M059J (cell line): ENCODE measurements at regions not wholly inside any gene's neighbourhood (a gene's known extent, or its start where the extent isn't known, plus 50 kb on each side); places are given as distances from the start of the nearest gene placed in this dataset.
A peak's percentile ranks its signal among the peaks of the same experiment; 100 is the strongest.

ENCODE experiments used
- DNase-seq: peaks from one replicate; pipeline ENCODE4 v3.0.0-alpha.2; 2012; ENCODE audit warnings: low read depth

DNA sequence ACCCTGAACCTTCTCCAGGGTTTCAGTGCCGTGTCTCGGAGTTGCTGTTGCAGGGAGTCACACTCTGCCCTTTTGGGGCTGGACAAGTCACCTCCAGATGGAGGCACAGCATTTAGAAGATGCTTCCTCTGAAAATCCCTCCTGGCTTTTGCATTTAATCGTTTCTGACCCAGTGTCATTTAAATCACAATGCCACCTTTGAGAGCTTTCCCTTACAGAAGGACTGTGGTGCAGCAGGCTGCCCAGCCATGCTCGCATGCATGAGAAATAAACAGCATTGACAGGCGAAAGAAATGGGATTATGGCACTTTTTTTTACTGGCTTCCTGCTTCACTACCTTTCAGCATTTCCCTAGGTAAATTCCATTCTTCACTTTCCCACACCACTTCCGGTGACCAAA lies 113.4 kb upstream of the DYRK2 start:
- DNase-seq, result no peak

- DNase-seq, result no peak
These were observed 112.6 kb upstream of the DYRK2 start for GRCh38 chr12:67535971-67536370.

- no peak for DNase-seq
These were observed 109.2 kb upstream of the DYRK2 start for GRCh38 chr12:67539329-67539728.

GRCh38 chr12:67539946-67540345 lies 108.6 kb upstream of the DYRK2 start:
- no peak for DNase-seq

GRCh38 chr12:67540920-67541624 lies 107.5 kb upstream of the DYRK2 start:
- DNase-seq, result no peak

GRCh38 chr12:67541625-67541991 lies 106.9 kb upstream of the DYRK2 start:
- no peak for DNase-seq

DNA sequence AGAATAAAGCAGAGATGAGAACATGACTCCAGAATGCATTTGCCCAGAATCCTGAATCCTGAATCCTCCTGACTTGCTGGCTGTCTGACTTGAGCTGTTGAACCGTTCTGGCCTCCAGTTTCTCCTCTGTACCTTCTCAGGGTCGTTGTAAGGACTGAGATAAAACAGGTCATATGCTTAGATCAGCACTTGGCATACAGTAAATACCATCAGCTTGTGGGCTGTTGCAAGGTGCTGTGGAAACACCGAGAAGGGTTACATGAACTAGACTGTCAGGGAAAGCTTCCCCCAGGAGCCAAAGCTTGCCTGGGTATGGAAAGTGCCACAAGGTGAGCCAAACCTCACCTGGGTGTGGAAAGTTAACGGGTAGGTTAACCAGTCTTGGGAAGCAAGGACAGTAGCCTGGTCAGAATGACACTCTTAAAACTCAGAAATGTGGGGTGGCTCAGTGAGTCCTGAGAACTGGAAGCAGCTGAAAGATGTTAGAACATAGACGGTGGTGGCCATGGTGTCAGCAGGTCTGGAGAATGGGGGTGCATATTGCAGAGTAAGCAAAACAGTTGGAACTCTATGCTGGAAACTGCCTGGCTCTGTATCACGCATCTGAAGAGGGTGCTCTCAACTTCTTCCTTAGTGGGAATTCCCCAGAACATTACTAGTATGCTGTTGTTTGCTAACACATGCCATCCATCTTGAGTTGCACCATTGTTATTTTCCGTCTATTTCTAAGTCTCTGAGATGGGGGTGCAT lies 105.3 kb upstream of the DYRK2 start:
- DNase-seq, result no peak

DNA sequence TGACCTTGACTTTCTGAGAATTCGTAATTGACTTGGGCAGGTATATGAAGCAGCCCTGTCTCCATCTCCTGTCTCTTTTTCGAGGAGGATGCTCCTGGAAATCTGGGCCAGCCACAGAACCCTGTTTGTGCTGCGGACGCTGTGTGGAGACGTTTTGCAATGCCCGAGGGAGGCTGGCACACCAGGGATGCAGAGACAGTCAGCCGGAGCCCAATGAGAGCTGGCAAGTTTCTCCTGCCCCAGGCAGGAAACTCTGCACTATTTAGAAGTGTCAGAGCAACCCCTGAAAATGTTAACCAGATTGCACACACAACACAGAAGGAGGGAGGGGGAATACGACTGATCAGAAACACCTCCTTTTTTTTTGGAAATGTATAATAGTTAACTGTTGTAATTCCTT lies 103.2 kb upstream of the DYRK2 start:
- DNase-seq, result no peak

- DNase-seq, result no peak
These were observed 101.8 kb upstream of the DYRK2 start for GRCh38 chr12:67546746-67547145.

- peak; percentile 58 for DNase-seq
These were observed 93.3 kb upstream of the DYRK2 start for GRCh38 chr12:67555075-67555717.

GRCh38 chr12:67558775-67559174 lies 89.8 kb upstream of the DYRK2 start:
- no peak for DNase-seq

- DNase-seq, result no peak
These were observed 88.8 kb upstream of the DYRK2 start for GRCh38 chr12:67559751-67560150.

DNA sequence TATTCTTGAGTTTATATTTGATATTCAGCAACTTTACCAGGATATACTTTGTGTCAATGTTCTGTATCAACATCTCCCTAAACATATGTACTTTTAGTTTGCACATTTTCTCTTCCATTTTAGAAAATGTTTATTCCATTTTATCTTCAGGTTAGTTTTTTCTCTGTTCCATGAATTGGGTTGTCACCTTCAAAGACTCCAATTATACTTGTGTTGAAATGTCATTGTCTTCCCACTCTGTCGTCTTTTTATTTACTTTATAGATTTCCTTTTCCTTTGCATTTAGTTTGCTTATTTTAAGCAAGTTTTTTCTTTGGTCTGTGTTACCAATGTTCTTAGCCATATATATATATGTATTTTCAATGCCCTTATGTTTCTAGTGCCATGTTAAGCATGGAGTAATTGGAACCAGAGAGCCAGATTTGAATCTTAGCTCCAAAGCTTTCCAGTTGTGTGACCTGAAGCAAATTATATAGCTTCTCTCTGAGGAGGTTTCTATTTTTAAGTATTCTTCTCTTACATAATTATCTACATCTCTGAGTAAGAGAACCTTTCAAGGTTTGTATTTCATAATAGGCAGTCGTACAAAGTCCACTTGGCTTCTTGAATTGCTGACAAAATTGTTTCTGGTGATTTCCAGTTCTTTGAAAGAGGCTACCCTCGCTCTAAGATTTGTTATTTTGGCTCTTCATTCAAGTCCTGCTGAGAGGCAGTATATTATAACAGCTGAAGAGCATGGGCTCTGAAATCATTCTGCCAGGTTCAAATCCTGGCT lies 85.8 kb upstream of the DYRK2 start:
- DNase-seq, result no peak

DNA sequence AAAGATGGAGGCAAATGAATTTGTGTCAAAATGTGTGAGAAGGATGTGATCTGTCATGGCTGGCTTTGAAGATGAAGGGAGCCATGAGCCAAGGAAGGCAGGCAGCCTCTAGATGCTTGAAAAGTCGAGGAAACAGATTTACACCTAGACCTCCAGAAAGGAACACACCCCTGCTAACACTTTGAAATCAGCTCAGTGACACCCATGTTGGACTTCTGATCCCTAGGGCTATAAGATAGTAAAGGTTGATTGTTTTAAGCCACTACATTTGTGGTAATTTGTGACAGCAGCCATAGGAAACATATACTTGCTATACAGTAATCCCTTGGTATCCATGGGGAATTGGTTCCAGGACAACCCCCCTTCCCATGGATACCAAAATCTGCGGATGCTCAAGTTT lies 80.5 kb upstream of the DYRK2 start:
- no peak for DNase-seq

- no peak for DNase-seq
These were observed 76.1 kb upstream of the DYRK2 start for GRCh38 chr12:67572492-67572891.

GRCh38 chr12:67573566-67573965 lies 75.0 kb upstream of the DYRK2 start:
- no peak for DNase-seq

- DNase-seq, result peak; percentile 42
These were observed 69.4 kb upstream of the DYRK2 start for GRCh38 chr12:67578976-67579661.

- no peak for DNase-seq
These were observed 68.9 kb upstream of the DYRK2 start for GRCh38 chr12:67579662-67580003.

- no peak for DNase-seq
These were observed 66.2 kb upstream of the DYRK2 start for GRCh38 chr12:67582238-67582834.

- no peak for DNase-seq
These were observed 65.7 kb upstream of the DYRK2 start for GRCh38 chr12:67582844-67583243.

DNA sequence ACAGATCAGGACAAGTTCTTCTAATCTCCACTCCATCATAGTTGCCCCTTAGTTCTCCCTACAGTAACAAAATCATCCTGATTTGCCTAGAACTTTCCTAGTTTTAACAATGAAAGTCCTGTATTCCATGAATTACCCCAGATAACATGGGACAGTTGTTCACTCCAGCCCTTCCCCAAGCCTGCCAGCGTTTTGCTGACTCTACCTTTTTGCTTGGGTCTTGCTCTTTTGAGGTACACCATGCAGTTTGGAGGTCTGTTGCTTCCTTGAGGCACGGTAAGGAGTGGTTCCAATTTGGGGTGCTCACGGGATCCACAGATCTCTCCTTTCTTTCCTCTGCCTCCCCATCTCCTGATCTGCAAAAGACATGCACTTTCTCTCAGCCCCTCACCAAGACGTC lies 61.6 kb upstream of the DYRK2 start:
- no peak for DNase-seq
